Gastroesophageal sphincter (tissue), 3 donors: ENCODE measurements at regions not wholly inside any gene's neighbourhood (a gene's known extent, or its start where the extent isn't known, plus 50 kb on each side); places are given as distances from the start of the nearest gene placed in this dataset.

Experiments used
- EP300 ChIP-seq: sonication (generic); formaldehyde crosslinking; IDR thresholded peaks from one replicate; pipeline ENCODE4 v1.6.1; 2017; ENCODE audit warnings: antibody characterized with exemption, mild to moderate bottlenecking
- POLR2A ChIP-seq, 2 donors: fragments of 450-650 bp; IDR thresholded peaks; one replicate each; pipeline ENCODE4 v1.6.1; 2017; ENCODE audit warnings: antibody characterized with exemption in 2 of 2, mild to moderate bottlenecking in 2 of 2, moderate library complexity in 1 of 2
- POLR2AphosphoS5 ChIP-seq: sonication (generic); formaldehyde crosslinking; IDR thresholded peaks from one replicate; pipeline ENCODE4 v1.6.1; 2017; ENCODE audit warnings: antibody characterized with exemption
- TF ChIP-seq, protein P1 (sequence below), 4 experiments: fragments of 200-600 bp in 2 of 4; fragments of 450-650 bp in 2 of 4; sonication (generic) in 1 of 4; IDR thresholded peaks; one replicate each; pipeline ENCODE4 v1.5.1; 2017 to 2019; ENCODE audit warnings: antibody characterized with exemption in 4 of 4, mild to moderate bottlenecking in 2 of 4, moderate library complexity in 2 of 4

DNA sequence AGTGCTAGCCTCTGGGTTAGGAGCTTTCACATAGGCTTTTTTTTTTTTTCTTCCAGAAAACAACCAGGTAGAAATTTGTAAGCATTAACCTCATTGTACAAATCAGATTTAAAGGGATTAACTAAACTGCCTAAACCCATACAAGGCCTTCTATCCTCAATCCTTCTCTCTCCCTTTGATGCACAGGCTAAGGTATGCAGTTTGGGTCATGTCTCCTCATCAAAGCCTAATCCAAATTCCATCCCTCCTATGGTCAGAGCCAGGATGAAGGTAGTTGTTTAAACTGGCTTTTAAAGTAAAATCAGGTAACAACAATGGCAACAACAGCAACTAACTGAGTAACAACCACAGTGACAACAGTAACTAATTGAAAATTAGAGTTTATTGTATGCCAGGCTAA is 115.6 kb upstream of the SOX2 start:
- TF ChIP-seq, protein P1, sequence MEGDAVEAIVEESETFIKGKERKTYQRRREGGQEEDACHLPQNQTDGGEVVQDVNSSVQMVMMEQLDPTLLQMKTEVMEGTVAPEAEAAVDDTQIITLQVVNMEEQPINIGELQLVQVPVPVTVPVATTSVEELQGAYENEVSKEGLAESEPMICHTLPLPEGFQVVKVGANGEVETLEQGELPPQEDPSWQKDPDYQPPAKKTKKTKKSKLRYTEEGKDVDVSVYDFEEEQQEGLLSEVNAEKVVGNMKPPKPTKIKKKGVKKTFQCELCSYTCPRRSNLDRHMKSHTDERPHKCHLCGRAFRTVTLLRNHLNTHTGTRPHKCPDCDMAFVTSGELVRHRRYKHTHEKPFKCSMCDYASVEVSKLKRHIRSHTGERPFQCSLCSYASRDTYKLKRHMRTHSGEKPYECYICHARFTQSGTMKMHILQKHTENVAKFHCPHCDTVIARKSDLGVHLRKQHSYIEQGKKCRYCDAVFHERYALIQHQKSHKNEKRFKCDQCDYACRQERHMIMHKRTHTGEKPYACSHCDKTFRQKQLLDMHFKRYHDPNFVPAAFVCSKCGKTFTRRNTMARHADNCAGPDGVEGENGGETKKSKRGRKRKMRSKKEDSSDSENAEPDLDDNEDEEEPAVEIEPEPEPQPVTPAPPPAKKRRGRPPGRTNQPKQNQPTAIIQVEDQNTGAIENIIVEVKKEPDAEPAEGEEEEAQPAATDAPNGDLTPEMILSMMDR (IDR thresholded peaks at IDR 0.05) = no peak
- TF ChIP-seq POLR2AphosphoS5 (no peak), POLR2A (IDR thresholded peaks at IDR 0.05) (no peak), EP300 (no peak)
